AG09319 (cell line): ENCODE measurements at regions not wholly inside any gene's neighbourhood (a gene's known extent, or its start where the extent isn't known, plus 50 kb on each side); places are given as distances from the start of the nearest gene placed in this dataset.
"Not testable (repeated sequence)": the region's sequence is repeated elsewhere in the genome, so short reads cannot be mapped to it uniquely, and the experiment has no call there.

Experiments used
- DNase-seq: peaks from one replicate; pipeline ENCODE4 v3.0.0-alpha.2; 2010; ENCODE audit warnings: low read depth; ENCODE audit errors: extremely low read depth
- TF ChIP-seq, protein P1 (sequence below): IDR thresholded peaks from 2 replicates; pipeline ENCODE4 v1.5.1; 2011; ENCODE audit warnings: low read depth, mild to moderate bottlenecking, inconsistent platforms, low read length, moderate library complexity

DNA sequence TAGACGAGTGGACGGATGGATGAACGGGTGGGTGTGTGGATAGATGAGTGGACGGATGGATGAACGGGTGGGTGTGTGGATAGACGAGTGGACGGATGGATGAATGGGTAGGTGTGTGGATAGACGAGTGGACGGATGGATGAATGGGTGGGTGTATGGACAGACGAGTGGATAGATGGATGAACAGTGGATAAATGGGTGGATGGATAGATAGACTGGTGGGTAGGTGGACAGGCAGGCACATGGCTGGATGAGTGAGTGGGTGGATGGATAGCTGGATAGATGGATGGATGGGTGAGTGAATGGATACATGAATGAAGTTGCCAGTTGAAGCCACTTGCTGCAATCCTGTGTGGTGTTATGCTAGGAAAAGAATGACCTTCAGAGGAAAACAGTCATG is 107.5 kb downstream of the NPIPB11 start:
- not testable (repeated sequence) for DNase-seq

DNA sequence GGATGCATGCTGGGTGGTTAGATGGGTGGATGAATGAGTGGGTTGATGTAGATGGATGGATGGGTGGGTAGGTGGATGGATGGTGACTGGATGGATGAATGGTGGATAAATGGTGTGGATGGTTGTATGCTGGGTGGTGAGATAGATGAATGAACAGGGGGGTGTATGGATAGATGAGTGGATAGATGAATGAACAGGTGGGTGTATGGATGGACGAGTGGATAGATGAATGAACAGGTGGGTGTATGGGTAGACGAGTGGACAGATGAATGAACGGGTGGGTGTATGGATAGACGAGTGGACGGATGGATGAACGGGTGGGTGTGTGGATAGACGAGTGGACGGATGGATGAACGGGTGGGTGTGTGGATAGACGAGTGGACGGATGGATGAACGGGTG is 108.2 kb downstream of the NPIPB11 start:
- DNase-seq: not testable (repeated sequence)

DNA sequence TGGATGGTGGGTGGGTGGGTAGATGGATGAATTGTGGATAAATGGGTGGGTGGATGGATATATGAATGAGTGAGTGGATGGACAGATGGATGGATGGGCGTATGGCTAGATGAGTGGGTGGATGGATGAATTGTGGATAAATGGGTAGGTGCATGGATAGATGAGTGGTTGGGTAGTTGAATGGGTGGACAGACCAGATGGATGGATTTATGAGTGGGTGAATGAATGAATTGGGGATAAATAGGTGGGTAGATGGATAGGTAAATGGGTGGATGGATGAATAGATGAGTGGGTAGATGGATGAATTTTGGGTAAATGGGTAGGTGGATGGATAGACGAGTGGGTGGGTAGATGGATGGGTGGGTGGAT is 108.7 kb downstream of the NPIPB11 start:
- not testable (repeated sequence) for DNase-seq

DNA sequence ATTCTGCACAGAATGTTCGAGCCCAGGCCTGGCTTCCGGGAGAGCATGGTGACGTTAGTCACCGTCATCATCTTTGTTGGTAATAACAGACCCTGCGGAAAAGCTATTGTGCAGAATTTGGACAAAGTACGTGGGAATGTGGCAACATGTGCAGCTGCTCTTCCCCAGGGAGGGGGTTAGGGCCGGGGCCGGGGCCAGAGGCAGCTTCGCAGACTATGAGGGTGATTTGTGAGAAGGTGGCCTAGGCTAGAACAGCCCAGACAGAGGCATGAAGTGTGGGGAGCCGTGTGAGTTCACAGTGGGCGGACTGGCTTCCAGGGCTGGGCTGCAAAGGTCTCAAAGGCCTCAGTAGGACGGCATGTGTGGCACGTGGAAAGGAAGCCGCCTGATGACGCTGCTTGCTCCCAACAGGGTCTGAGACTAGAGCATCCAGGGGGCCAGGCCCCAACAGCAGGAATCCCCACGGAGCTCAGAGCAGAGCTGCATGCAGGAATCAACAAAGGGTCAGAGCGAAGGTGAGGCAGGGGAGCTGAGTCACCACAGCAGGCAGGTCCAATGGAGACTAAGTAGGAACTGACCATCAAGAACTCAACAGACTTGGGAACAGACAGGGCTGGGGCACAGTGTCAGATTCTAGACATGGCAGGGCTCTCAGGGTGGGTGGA is 109.2 kb downstream of the NPIPB11 start:
- not testable (repeated sequence) for DNase-seq

DNA sequence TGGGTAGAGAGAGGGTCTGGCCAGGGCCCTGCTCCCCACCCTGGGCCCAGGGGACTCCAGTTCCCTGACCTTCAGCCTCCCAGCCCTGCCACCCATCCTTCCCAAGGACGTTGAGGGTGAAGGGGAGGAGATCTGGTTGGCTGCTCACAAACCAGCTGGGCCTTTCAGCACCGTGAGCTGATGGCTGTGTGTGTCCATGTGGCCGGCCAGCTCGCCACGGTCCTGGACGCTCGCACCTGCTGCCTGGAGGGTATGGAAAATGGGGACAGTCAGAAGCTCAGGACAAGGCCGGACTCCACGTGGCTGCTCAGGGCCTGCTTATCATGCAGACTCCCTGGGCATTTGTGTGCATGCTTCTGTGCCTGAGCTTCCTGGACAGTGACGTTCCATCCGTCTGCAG is 110.3 kb downstream of the NPIPB11 start:
- not testable (repeated sequence) for DNase-seq

DNA sequence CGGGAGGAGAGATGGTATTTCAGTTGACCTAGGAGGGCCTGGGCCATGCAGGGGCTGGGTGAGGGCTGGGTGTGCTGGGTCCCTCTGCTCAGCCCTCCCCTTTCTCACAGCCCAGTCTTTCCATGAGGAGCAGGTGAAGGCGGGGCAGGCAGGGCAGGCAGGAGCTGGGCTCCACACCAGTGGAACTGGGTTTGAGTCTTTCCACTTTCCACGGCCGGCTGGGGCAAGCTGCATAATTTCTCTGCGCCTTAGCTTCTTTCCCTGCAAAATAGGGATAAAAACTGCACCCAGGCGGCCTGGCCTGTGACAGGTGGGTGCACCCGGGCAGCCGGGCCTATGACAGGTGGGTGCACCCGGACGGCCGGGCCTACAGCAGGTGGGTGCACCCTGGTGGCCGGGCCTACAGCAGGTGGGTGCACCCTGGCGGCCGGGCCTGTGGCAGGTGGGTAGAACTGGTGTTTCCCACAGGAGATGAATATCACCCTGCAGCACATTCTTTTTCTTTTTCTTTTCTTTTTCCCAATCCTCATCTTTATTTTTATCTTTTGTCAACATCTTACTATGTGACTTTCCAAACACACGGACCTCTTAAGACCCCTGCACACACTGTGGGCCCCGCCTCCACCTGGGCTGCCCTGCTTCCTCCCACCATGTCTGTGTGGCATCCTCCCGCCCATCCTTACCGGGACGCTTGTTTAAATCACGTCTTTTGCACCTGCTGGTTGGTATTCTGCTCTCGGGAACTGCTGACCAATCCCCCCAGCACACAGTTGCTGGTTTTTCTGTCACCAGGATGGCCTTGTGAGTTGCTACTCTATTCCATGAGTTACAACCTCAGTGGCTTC is 111.3 kb downstream of the NPIPB11 start:
- DNase-seq: not testable (repeated sequence)

DNA sequence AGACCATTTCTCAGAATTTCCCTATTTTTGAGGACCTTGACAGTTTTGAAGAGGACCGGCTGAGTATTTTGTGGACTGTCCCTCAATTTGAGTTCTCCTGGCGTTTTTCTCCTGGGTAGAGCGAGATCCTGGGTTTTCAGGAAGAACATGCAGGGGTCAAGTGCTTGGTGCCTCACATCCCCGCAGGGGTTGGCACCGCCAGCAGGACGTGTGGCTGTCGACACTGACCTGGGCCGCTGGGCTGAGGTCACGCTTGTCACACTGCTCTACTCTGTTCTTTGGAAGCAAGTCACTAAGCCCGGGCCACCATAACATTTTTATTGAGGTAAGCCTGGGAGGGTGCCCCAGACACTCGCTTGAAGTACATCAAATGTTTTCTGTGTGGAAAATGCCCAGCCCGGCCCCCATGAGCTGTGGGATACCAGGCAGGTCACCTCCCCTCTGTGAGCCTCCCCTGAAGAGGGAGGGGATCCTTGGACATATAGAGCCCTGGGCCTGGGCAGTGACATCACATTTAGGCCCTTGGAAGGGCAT is 112.0 kb downstream of the NPIPB11 start:
- not testable (repeated sequence) for DNase-seq

DNA sequence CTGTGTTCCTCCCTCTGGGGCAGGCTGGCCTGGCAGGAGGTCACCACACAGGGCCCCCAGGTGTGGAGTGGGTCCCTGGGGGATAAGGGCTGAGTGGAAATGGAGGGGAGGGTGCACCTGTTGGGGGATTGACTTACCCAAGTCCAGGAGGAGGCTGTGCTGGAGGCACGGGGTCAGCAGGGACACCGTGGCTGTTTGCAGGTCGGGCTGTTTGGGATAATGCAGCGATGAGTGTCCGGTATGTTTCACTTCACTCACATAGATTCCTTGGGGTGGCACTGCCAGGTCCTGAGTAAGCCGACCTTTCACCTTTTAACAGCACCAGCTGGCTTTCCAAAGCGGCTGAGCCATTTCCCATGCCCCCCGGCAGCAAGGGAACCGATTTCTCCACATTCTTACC is 113.0 kb downstream of the NPIPB11 start:
- not testable (repeated sequence) for DNase-seq

DNA sequence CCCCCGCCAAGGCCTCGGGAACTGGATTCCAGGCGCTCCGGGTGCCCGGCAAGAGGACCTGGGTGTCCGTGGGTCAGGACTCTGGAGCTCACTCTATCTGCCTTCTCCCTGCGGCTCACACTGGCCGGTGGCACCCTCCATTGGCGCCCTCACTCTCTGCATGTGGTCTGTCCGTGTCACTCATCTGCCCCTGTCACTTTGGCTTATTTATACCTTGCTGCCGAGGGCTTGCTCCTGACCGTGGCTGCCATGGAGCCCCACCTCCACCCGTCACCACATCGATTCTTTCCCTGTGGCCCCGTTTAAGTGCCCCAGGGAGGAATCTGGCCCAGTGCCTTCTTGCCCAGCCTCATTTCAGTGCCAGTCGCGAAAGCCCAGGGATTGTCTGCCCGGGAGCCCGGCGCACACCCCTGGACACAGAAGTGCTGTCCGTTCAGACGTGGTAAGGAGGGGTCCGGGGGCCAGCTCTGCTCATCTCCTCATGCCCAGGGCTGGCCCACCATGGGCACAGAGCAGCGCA is 113.5 kb downstream of the NPIPB11 start:
- DNase-seq: not testable (repeated sequence)

DNA sequence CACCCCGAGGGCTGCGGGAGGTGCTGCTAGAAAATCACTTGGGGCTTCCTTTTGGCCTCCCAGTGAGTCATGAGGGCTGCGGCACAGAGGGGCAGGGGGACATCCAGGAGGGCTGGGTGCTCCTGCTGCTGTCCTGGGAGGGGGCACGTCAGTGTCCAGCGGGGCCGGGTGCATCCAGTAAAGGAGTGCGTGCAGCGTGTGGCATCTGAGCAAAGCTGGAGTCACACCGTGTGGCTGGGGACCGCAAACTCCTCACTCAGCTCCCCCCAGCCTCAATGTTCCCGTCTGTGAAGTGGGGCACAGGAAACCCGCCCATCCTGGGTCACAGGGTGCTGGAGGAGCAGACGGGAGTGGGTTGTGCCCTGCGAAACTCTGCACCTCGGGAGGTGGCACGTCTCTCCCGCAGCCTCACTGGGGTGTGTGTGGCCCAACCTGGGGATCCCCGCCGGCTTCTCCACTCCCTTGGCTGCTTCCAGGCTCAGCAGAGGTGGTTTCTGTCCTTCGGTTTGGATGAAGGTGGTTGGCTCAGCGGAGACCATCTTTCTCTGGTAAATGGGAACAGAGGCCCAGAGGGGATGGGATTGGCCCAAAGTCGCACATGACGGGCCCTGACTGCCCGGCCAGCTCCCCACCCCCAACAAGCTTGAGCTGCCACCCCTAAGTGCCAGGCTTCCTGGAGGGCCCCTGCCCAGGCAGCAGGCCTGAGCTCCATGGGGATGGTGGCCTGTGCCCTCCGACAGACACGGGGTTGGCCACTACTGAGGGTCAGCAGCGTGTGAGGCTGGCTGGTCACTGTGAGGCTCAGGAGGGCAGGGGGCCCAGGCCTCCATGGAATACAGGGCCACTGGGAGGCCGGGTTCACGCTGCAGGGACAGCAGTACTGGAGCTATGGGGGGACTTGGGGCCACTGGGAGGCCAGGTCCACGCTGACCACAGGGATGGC is 114.9 kb downstream of the NPIPB11 start:
- not testable (repeated sequence) for DNase-seq

DNA sequence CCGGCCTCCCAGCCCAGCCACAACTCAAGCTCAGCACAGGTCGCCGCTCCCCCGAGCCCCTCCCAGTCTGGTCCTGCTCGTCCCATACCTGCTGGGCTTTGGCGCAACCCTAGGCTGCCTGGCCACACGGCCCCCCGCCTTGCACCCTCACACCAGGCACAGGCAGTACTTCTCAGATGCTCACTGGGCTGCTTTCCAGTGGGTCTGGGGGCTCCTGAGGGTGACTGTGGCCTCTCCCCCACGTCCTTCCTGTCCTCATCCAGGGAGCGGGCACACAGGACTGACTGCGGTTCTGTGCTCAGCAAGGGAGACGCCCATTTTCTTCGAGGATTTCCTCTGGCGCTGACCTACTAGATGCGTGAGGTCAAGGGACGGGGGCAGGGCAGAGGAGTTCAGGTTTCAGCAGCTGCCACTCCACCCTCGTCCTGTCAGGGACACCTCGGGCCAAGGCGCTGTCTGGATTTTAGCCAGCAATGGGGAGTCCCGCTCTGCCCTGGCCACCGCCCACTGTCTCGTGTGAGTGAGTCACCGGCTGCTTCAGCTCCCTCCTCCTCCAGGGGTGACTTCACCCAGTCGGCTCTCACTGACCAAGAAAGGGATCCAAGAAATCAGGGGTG is 115.8 kb downstream of the NPIPB11 start:
- DNase-seq: peak; percentile 79

DNA sequence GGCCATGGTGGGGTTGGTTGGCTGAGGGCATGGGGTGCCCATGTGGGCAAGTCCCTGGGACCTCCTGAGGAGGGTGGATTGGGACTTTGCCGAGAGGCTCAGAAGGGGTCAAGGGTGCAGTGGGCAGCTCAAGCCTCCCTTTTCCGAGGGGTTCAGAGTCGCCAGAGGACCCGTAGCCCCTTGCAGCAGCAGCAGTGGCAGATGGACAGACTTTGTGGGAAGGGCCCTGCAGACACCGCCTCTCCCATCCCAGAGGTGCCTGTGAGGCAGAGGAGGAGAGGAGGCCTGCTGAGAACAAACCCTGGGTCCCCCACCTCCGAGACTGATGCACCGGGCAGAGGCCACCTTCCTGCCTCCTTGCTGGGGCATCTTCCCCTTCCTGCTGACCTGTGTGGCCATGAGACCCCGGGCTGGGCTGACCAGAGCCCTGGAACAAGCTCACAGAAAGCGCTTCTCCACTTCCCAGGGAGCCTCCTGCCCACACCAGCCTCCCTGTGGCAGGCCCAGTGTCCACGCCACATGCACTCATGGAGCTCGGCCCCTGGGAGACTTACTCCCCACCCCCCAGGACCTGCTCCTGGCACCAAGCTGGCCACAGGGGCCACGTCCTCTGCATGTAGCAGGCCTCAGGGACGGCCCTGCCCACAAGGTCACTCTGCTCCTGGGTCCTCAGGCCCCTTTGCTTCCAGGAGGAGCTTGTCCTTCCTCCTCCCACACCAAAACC is 116.8 kb downstream of the NPIPB11 start:
- not testable (repeated sequence) for DNase-seq

More for the DNA sequence above, 115.8 kb downstream of the NPIPB11 start:
- TF ChIP-seq, protein P1, sequence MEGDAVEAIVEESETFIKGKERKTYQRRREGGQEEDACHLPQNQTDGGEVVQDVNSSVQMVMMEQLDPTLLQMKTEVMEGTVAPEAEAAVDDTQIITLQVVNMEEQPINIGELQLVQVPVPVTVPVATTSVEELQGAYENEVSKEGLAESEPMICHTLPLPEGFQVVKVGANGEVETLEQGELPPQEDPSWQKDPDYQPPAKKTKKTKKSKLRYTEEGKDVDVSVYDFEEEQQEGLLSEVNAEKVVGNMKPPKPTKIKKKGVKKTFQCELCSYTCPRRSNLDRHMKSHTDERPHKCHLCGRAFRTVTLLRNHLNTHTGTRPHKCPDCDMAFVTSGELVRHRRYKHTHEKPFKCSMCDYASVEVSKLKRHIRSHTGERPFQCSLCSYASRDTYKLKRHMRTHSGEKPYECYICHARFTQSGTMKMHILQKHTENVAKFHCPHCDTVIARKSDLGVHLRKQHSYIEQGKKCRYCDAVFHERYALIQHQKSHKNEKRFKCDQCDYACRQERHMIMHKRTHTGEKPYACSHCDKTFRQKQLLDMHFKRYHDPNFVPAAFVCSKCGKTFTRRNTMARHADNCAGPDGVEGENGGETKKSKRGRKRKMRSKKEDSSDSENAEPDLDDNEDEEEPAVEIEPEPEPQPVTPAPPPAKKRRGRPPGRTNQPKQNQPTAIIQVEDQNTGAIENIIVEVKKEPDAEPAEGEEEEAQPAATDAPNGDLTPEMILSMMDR: no peak

DNA sequence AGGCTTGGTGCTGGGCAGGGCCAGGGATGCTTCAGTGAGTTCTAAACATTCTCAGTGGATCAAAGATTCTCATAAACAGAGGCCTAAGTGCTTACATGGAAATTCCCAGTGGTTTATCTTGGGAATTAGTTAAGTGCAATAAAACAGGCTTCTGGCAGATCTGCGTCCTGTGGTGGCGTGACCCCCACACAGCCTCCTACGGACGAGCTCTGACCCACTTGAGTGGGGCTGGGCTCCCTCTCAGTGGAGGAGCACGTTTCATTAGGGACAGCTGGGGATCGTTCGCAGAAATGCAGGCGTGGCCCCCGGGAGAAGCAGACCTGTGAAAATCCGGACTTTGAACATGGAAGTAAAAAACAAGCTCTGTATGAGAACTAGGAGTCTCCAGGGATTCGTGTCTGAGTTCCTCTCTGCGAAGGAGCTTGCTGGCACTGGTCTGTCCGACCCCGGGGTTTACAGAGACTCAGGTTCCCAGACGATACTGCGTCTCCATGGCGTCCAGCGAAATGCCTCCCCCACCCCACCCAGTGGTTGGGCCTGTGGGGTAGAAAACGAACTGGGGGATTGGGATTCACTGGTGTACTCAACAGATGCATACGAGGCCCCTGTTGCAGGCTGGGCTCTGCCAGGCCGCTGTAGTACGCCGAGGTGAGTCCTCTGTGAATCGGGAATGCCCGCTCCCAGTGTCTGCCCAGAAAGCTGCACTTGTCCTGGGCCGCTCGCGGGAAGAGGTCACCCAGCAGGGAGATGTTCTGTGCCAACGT is 117.6 kb downstream of the NPIPB11 start:
- not testable (repeated sequence) for DNase-seq

DNA sequence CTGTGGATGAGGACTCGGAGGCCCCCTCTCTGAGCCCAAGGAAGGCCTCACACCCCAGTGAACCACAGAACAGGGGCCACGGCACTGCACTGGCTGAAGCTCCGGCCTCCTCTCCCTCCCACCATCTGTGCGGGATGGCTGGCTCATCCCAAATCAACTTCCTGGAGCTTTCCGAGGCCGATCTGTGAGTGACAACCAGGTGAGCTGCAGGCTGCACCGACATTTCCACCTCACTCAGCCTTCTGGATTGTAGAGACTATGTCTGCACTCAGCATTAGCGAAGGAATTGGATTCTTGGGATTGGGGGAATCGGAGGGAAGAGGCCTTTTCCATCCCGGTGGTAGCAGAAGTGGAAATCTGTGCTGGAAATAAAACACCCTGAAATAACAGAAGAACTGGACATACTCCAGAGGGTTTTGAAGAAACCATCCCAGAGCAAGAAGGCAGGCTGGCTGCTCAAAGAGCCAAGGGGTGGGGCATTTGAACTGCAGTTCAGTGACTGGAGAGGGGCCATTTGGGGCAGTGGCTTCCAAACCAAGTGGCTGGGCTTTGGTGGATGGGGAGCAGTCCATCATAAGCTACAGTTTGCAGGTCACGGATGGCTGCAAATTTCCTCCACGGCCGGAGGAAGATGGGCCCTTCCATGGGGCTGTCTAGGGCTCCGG is 118.5 kb downstream of the NPIPB11 start:
- not testable (repeated sequence) for DNase-seq

DNA sequence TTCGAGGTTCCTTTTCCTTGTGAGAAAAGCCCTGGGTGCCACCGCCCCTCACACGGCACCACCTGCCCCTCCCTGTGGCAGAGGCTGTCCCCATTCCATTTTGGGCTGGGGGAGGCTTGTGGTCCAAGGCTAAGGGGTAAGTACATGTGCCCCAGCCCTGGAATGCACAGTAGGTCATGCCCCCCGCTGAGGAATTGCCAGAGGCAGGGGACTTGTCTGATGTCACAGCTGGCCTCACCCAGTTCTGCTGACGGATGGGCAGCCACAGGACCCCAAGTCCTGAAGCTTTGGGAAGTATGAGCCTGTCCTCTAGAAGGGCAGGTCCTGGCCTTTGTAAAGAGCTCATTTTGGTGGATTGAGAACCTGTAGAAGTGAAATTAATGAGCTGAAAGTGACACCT is 119.3 kb downstream of the NPIPB11 start:
- DNase-seq: not testable (repeated sequence)

DNA sequence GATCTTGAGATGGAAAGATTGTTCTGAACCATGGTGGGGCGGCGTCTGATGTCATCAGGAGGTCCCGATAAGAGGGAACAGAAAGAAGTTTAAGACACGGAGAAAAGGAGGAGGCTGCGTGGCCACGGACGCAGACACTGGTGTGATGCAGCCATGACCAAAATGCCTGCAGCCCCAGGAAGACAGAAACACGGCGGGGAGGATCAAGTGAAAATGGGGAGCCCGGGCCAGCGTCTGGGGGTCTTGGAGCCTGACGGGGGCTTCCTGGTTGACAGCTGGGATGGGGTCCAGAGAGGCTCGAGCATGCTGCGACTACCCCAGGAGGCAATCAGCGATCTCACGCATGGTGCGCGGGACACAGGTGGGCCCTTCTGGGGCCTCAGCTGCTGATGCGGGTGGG is 119.7 kb downstream of the NPIPB11 start:
- not testable (repeated sequence) for DNase-seq

DNA sequence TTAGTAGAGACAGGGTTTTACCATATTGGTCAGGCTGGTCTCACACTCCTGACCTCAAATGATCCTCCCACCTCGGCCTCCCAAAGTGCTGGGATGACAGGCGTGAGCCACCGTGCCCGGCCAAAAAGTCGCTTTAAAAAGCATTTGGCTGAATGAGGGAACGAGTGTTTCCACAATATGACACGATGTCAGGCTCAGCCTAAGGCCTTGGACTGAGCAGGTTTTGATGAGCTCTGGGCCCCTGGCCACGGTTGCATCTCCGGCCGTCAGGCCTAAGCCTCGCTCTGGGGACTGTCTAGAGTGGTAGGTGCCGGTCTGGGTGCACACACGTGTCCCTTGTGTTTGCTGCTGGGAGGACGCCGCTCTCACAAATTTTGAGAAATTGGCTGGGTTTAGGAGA is 120.3 kb downstream of the NPIPB11 start:
- not testable (repeated sequence) for DNase-seq
